IMR-90 (cell line): ENCODE measurements at regions not wholly inside any gene's neighbourhood (a gene's known extent, or its start where the extent isn't known, plus 50 kb on each side); places are given as distances from the start of the nearest gene placed in this dataset.

ENCODE experiments used
- ATAC-seq: fragments of 200-7000 bp; cut with Tn5 transposase; 2 replicates; pipeline ENCODE4 v1.9.1; 2020; ENCODE audit warnings: low read depth, mild to moderate bottlenecking, moderate library complexity
- BruUV-seq: library from RNA; stranded (reverse); fragments of 400-500 nt; replicated peaks from 2 replicates; lab custom pipeline; 2021; lab: Mats Ljungman, UMichigan
- CTCF ChIA-PET: fragments of 300-600 bp; formaldehyde crosslinking; extraction: SDS; loops from one replicate; lab custom pipeline; 2021; ENCODE audit warnings: antibody characterized with exemption; lab: Yijun Ruan, JAX
- POLR2A ChIA-PET: fragments of 300-600 bp; sonication (Branson Sonifier 250); formaldehyde crosslinking; loops from one replicate; lab custom pipeline; 2022; ENCODE audit warnings: antibody characterized with exemption; ENCODE audit not compliant: unreplicated experiment; lab: Charles Lee
- DNase-seq: peaks from one replicate; pipeline ENCODE4 v3.0.0; 2013
- H2AFZ ChIP-seq: replicated peaks from 2 replicates; pipeline ENCODE3; 2013; ENCODE audit warnings: low read length, mild to moderate bottlenecking; ENCODE audit not compliant: poor library complexity
- H2AK5ac ChIP-seq: 2 replicates; pipeline ENCODE4 v1.6.1; 2013; ENCODE audit warnings: low read depth, low read length, inconsistent platforms
- H2AK9ac ChIP-seq: replicated peaks from 2 replicates; pipeline ENCODE3; 2013; ENCODE audit warnings: mild to moderate bottlenecking, low read depth, low read length, moderate library complexity; ENCODE audit not compliant: poor library complexity
- H2BK120ac ChIP-seq: 2 replicates; pipeline ENCODE4 v1.6.1; 2013; ENCODE audit warnings: low read depth, low read length, inconsistent platforms
- H2BK15ac ChIP-seq: 3 replicates; pipeline ENCODE4 v1.6.1; 2013; ENCODE audit warnings: low read depth, low read length, inconsistent platforms
- H2BK20ac ChIP-seq: 2 replicates; pipeline ENCODE4 v1.6.1; 2013; ENCODE audit warnings: low read depth, mild to moderate bottlenecking, inconsistent platforms, low read length, moderate library complexity
- H2BK5ac ChIP-seq: 2 replicates; pipeline ENCODE4 v1.6.1; 2013; ENCODE audit warnings: mild to moderate bottlenecking, low read depth, low read length, inconsistent platforms; ENCODE audit not compliant: poor library complexity, severe bottlenecking
- H3K14ac ChIP-seq: replicated peaks from 2 replicates; pipeline ENCODE4 v1.6.1; 2013; ENCODE audit warnings: low read depth, low read length, inconsistent platforms
- H3K18ac ChIP-seq: 2 replicates; pipeline ENCODE4 v1.6.1; 2013; ENCODE audit warnings: low read depth, low read length, control low read depth
- H3K23ac ChIP-seq: 2 replicates; pipeline ENCODE4 v1.6.1; 2013; ENCODE audit warnings: low read depth, low read length, inconsistent platforms
- H3K27ac ChIP-seq: 2 replicates; pipeline ENCODE4 v1.5.1; 2013; ENCODE audit warnings: mild to moderate bottlenecking, control low read depth, low read length; ENCODE audit not compliant: insufficient read depth
- H3K27me3 ChIP-seq: 2 replicates; pipeline ENCODE4 v1.6.1; 2013; ENCODE audit warnings: low read length; ENCODE audit not compliant: control insufficient read depth, insufficient read depth
- H3K36me3 ChIP-seq: 2 replicates; pipeline ENCODE4 v1.6.1; 2013; ENCODE audit warnings: low read length, mixed read lengths; ENCODE audit not compliant: control insufficient read depth, insufficient read depth
- H3K4ac ChIP-seq: 2 replicates; pipeline ENCODE4 v1.6.1; 2013; ENCODE audit warnings: low read depth, low read length, inconsistent platforms
- H3K4me1 ChIP-seq: 2 replicates; pipeline ENCODE4 v1.6.1; 2013; ENCODE audit warnings: low read length, mixed read lengths; ENCODE audit not compliant: control insufficient read depth, insufficient read depth
- H3K4me2 ChIP-seq: 2 replicates; pipeline ENCODE4 v1.6.1; 2013; ENCODE audit warnings: low read depth, mild to moderate bottlenecking, control low read depth, low read length, moderate library complexity
- H3K4me3 ChIP-seq: 2 replicates; pipeline ENCODE4 v1.5.1; 2013; ENCODE audit warnings: low read depth, mild to moderate bottlenecking, control low read depth, low read length, moderate library complexity; ENCODE audit not compliant: insufficient read depth
- H3K56ac ChIP-seq: 2 replicates; pipeline ENCODE4 v1.6.1; 2013; ENCODE audit warnings: low read length, inconsistent platforms; ENCODE audit not compliant: insufficient read depth; ENCODE audit errors: extremely low read depth
- H3K79me1 ChIP-seq, 2 experiments: 2 replicates each; pipeline ENCODE4 v1.6.1; 2013; ENCODE audit warnings: low read length in 2 of 2, inconsistent platforms in 1 of 2, low read depth in 1 of 2
- H3K9ac ChIP-seq: 2 replicates; pipeline ENCODE4 v1.6.1; 2013; ENCODE audit warnings: low read depth, low read length, control low read depth
- H3K9me1 ChIP-seq: 2 replicates; pipeline ENCODE4 v1.6.1; 2013; ENCODE audit warnings: low read length, inconsistent platforms; ENCODE audit not compliant: insufficient read depth
- H3K9me3 ChIP-seq: 2 replicates; pipeline ENCODE4 v1.6.1; 2013; ENCODE audit warnings: low read length; ENCODE audit not compliant: control insufficient read depth, insufficient read depth
- H4K20me1 ChIP-seq: 2 replicates; pipeline ENCODE4 v1.6.1; 2013; ENCODE audit warnings: low read length, inconsistent platforms; ENCODE audit not compliant: insufficient read depth
- H4K5ac ChIP-seq: 2 replicates; pipeline ENCODE4 v1.6.1; 2013; ENCODE audit warnings: mild to moderate bottlenecking, low read depth, low read length, control low read depth
- H4K8ac ChIP-seq, 2 experiments: 2 replicates each; pipeline ENCODE4 v1.6.1; 2013; ENCODE audit warnings: low read depth in 2 of 2, low read length in 2 of 2, control low read depth in 1 of 2, inconsistent platforms in 1 of 2
- H4K91ac ChIP-seq: 2 replicates; pipeline ENCODE4 v1.6.1; 2013; ENCODE audit warnings: low read depth, low read length, inconsistent platforms; ENCODE audit not compliant: insufficient read depth
- BHLHE40 ChIP-seq: fragments of 150-350 bp; IDR thresholded peaks from 2 replicates; pipeline ENCODE4 v1.6.1; 2016; ENCODE audit warnings: mild to moderate bottlenecking, low read depth, low read length
- ELK1 ChIP-seq: fragments of 150-350 bp; IDR thresholded peaks from 2 replicates; pipeline ENCODE4 v1.6.1; 2016; ENCODE audit warnings: low read depth, mild to moderate bottlenecking, low read length, moderate library complexity, borderline replicate concordance
- FOS ChIP-seq: fragments of 150-350 bp; IDR thresholded peaks from 2 replicates; pipeline ENCODE4 v1.6.1; 2016; ENCODE audit warnings: low read depth, low read length
- MAZ ChIP-seq: IDR thresholded peaks from 2 replicates; pipeline ENCODE4 v1.6.1; 2012; ENCODE audit warnings: low read depth, mild to moderate bottlenecking, low read length, improper control_type of control experiment, moderate library complexity, borderline replicate concordance
- NFE2L2 ChIP-seq: fragments of 150-350 bp; IDR thresholded peaks from 2 replicates; pipeline ENCODE4 v1.6.1; 2016; ENCODE audit warnings: low read depth, mild to moderate bottlenecking, low read length
- RCOR1 ChIP-seq: IDR thresholded peaks from 2 replicates; pipeline ENCODE4 v1.6.1; 2012; ENCODE audit warnings: mild to moderate bottlenecking, low read length, improper control_type of control experiment; ENCODE audit not compliant: insufficient replicate concordance
- WGBS, 2 experiments: methylation state at CpG; one replicate each; pipeline versions ENCODE4 v1.1.5 to v1.1.7; 2013; ENCODE audit warnings: missing lambda C conversion rate in 2 of 2; ENCODE audit not compliant: insufficient read length in 1 of 2; ENCODE audit errors: extremely low coverage in 2 of 2; 5-methylcytosine and 5-hydroxymethylcytosine counted together
- dilution Hi-C: fragments of 300-500 bp; cut with HindIII; formaldehyde crosslinking; loops from one replicate; pipeline ENCODE4 v1.14.3; 2018; ENCODE audit warnings: low sequenced_read_pairs; ENCODE audit not compliant: unreplicated experiment
- in situ Hi-C: fragments of 300-500 bp; cut with MboI; formaldehyde crosslinking; loops from 3 replicates; pipeline ENCODE4 v1.14.3; 2019; ENCODE audit warnings: low sequenced_read_pairs, inconsistent platforms, mixed read lengths
- intact Hi-C: fragments of 100-400 bp; cut with micrococcal nuclease; formaldehyde crosslinking; loops from 2 replicates; pipeline ENCODE4 v1.10.0; 2022
- TF ChIP-seq, protein P1 (sequence below): fragments of 150-350 bp; IDR thresholded peaks from 2 replicates; pipeline ENCODE4 v1.6.1; 2017; ENCODE audit warnings: mild to moderate bottlenecking, antibody characterized with exemption, low read length, low read depth

DNA sequence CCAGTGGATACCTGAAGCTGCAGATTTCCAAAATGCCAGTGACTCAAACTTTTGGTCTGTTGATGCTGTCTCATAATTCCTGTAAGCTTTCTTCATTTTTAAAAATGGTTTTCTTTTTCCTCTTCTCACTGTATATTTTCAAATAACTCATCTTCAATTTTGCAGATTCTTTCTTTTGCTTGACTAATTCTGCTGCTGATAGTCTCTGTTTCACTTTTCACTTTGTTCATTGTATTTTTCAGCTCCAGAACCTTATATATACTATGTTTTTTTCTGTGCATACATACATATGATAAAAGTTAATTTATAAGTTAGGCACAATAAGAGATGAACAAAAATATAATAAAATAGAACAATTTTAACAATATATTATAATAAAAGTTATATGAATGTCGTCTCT lies 237.7 kb upstream of the GPRIN3 start:
- no peak overlapping the region for H3K4ac ChIP-seq
- H3K23ac ChIP-seq: no peak overlapping the region
- H3K4me3 ChIP-seq: no peak overlapping the region
- no peak overlapping the region for H3K18ac ChIP-seq
- H4K8ac ChIP-seq: no peak overlapping the region
- TF ChIP-seq RCOR1 (no peak), ELK1 (no peak), FOS (no peak), BHLHE40 (no peak), MAZ (no peak), NFE2L2 (no peak)
- TF ChIP-seq, protein P1, sequence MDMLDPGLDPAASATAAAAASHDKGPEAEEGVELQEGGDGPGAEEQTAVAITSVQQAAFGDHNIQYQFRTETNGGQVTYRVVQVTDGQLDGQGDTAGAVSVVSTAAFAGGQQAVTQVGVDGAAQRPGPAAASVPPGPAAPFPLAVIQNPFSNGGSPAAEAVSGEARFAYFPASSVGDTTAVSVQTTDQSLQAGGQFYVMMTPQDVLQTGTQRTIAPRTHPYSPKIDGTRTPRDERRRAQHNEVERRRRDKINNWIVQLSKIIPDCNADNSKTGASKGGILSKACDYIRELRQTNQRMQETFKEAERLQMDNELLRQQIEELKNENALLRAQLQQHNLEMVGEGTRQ: no peak
- H2BK5ac ChIP-seq: no peak overlapping the region
- no peak overlapping the region for H2AK9ac ChIP-seq
- peaks cover 4% of the 10 kb centered on the region for H3K4me1 ChIP-seq
- no CpG with 5 or more reads among the region's 1 CpG for WGBS, 2 experiments
- DNase-seq (no peak), ATAC-seq (no peak)
- no peak overlapping the region for H2BK15ac ChIP-seq
- no peak overlapping the region for H3K56ac ChIP-seq
- no peak overlapping the region for H4K91ac ChIP-seq
- H4K20me1 ChIP-seq: no peaks in the 10 kb centered on the region
- H3K9me3 ChIP-seq: no peaks in the 10 kb centered on the region
- no peak overlapping the region for H4K5ac ChIP-seq
- no TSS peak for BruUV-seq
- ChIA-PET CTCF (no interaction called here), POLR2A (no interaction called here)
- H2BK120ac ChIP-seq: no peak overlapping the region
- H3K4me2 ChIP-seq: no peak overlapping the region
- H3K27me3 ChIP-seq: no peaks in the 10 kb centered on the region
- H3K9ac ChIP-seq: no peak overlapping the region
- no peaks in the 10 kb centered on the region for H3K36me3 ChIP-seq
- no peak overlapping the region for H2AFZ ChIP-seq
- no peaks in the 10 kb centered on the region for H3K9me1 ChIP-seq
- no peak overlapping the region for H2AK5ac ChIP-seq
- no peak overlapping the region for H3K27ac ChIP-seq
- intact Hi-C loops (no loop called here), dilution Hi-C loops (no loop called here), in situ Hi-C loops (no loop called here)
- no peak overlapping the region for H3K14ac ChIP-seq
- H2BK20ac ChIP-seq: no peak overlapping the region
- H3K79me1 ChIP-seq: no peaks in the 10 kb centered on the region
